RPMI8226 (cell line): ENCODE measurements at regions not wholly inside any gene's neighbourhood (a gene's known extent, or its start where the extent isn't known, plus 50 kb on each side); places are given as distances from the start of the nearest gene placed in this dataset.

ENCODE experiments used
- DNase-seq: peaks from one replicate; pipeline ENCODE4 v3.0.0-alpha.2; 2015

DNA sequence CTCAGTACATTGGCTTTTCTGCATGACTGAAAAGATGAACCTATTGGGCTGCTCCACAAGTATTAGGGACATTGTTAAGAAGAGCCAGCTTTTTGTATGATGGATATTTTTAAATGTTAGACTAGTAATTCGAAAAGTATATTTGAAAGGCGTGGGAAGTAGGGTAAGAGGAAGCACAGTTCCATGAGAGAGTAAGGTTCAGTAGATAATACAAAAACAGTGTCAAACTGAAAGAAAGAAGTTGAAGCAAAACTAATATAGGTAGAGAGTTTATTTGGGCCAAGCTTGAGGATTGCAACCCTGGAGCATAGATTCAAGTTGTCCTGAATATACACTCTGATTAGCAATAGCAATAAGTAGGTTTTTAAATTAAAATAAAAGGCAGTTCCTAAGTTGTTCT is 193.9 kb downstream of the RASSF9 start:
- no peak for DNase-seq

DNA sequence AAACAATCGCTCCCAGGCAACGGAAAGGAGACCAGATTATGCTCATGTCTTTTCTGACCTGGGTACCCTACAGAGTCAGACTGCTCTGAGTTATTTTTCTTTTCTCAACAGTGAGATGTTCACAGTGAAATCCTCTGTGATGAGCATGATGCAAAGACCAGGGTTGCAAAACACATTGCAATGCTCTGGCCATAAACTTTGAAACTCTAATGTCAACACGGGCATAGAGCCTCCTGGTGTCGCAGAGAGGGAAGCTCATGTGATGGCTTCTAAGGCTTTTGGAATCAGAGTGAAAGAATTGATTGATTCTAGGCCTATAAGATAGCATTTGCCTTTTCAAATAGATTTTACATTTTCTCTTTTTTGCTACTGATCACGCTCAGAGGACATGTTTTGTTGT is 193.4 kb downstream of the RASSF9 start:
- DNase-seq, result no peak

DNA sequence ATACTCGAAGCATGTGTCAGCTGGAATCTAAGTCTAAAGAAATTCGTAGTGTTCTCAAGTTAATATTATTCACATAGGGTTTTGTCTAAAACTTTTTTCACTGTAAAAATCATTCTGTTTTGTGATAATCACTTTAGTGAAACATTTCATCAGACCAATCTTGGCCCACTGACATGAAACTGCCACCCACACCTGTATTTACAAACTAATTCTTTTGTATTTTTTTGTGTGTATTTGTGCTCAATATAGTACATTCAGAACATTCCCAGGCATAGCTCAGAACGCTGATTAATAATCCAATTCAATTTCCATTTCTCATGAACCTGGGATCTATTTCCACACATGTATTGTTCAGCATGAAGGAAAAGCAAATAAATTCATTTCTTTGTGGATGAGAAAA is 191.7 kb downstream of the RASSF9 start:
- no peak for DNase-seq

DNA sequence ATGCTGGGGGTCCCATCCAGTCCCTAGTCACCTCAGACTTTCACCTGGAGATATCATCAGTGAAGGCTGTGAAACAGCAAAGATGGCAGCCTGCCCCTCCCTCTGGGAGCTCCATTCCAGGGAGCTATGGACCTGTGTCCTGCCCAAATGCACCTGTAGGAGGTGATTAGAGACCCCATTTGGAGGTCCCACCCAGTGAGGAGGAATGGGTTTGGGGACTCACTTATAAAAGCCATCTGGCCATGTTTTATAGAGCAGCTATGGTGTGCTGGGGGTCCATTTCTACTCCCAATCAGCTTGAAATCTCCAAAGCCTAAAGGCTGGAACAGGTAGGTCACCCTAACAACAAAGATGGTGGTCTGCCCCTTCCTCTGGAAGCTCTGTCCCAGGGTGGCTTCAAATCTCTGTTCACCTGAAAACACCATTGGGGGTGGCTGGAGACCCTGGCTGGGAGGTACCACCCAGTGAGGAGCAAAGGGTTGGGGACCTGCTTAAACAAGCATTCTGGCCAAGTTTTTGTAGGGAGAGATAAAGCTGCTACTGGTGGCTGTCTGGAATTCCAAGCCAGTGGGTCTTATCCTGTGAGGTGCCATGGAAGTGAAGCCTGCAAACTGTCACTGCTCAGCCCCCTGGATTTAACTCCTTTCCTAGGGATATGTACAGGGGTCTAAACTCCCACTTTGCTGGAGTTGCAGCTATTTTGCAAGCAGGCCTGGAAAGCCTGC is 182.3 kb downstream of the RASSF9 start:
- DNase-seq, result no peak

DNA sequence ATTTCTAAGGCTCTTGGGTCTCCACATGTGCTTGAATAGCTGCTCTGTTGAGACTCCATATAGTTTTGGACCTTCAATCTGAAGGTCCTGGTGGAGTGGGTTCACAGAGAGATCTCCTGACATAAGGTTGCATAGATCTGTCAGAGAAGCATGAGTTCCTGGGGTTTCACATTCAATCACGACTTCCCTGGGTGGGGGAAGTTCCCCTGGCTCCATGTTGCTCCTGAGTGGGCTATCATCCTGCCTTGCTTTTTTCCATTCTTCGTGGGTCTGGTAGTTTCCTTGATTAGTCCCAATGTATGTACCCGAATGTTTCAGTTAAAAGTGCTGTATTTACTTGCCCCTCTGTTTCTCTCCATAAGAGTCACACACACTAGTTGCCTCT is 181.8 kb downstream of the RASSF9 start:
- DNase-seq, result no peak

DNA sequence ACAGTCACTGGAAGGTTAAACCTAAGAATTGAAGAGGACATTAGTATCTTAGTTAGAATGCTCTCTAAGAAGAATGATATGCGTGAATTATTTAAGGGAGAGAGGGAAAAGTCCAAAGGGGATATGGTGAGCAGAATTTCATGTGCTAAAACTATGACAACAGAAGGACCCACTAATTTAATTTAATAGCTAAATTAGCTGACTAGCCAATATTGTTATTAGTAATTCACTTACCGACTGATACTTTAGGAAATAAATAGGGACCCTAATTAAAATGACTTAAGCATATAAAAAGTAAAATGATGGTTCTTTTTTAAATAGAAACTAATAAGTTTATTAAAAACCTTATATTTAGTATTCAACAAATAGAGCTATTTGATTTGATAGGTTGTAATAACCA is 179.6 kb downstream of the RASSF9 start:
- no peak for DNase-seq

DNA sequence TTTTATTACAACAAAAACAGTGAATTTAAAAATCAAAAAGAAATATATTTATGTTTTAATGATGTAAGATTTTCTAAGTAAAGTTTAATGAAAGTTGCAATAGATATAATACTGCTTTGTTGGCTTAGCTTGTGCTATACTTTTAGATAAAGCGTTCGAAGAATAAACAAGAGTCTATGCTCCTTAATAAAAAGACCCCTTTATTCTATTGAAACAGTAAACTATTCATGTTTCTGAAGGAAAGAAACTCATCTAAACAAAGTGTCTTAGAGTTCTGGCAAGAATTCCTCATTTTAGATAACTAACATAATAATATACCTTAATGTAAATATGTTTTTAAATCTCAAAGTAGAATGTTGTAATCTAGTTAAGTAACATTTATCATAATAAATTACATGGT is 179.0 kb downstream of the RASSF9 start:
- DNase-seq, result no peak

DNA sequence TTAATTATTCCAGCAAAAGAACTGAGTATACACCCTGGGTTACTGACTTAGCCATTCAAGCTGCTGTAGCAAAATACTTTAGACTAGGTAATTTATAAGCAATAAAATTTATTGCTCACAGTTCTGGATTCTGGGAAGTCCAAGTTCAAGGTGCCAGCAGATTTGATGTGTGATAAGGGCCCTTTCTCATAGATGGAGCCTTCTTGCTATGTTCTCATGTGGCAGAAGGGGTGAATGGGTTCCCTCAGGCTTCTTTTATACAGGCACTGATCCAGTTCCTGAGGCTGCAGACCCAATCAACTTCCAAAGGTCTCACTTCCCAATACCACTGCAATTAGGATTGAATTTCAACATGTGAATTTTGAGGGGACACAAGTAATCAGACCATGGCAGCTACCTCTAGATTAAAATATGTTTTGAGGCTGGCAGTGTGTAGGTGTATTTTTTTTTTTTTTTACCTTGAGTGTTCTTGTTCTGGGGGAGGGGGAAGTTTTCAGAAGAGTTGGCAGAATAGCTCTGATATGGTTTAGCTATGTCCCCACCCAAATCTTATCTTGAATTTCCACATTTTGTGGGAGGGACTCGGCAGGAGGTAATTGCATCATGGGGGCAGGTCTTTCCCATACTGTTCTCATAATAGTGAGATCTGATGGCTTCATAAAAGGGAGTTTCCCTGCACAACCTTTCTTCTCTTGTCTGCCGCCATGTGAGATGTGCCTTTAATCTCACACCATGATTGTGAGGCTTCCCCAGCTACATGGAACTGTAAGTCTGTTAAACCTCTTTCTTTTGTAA is 178.2 kb downstream of the RASSF9 start:
- DNase-seq, result no peak

DNA sequence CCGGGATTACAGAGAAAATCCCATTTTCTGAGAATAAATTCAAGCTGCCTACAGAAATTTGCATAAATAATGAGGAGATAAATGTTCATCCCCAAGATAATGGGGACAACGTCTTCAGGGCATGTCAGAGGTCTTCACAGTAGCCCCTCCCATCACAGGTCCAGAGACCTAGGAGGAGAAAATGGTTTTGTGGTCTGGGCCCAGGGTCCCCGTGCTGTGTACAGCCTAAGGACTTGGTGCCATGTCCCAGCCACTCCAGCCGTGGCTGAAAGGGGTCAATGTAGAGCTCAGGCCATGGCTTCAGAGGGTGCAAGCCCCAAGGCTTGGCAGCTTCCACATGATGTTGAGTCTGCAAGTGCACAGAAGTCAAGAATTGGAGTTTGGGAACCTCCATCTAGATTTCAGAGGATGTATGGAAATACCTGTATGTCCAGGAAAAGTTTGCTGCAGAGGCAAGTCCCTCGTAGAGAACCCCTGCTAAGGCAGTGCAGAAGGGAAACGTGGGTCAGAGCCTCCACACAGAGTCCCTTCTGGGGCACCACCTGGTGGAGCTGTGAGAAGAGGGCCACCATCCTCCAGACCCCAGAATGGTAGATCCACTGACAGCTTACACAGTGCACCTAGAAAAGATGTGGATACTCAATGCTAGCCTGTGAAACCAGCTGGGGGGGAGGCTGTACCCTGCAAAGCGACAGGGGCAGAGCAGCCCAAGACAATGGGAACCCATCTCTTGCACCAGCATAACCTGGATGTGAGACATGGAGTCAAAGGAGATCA is 176.3 kb downstream of the RASSF9 start:
- no peak for DNase-seq

DNA sequence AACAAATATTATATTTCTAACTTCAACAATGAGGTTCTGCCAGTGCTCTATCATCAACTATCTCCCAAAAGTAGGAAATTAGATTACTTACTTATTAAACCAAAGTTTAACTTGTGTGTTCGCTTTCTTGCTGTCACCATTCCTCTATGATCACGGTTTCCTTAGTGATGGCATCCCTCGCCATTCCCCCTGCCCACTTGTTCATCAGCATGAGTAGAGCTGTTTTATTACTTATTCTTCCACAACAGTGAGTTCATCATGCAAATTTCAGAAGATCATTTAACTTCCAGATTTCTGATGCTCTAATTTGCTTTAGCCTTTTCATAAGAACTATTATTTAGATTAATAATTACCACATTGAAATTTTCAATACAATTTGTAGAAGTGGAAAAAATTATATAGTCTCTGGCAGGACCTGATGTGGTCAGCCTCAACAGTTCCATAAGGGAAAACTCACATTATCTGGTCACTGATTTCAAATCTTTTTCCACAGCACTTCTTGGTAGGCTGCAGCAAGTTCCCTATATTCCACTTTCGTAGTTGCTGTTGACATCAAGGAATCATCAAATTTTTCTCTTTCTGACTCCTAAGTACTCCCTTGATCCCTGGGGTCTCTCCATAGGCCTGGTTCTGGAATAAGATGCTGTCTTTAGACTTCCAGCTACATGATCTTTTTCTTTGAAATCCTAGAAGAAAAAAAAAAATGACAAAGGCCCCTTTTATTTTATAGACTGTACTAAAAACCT is 174.6 kb downstream of the RASSF9 start:
- DNase-seq, result no peak

DNA sequence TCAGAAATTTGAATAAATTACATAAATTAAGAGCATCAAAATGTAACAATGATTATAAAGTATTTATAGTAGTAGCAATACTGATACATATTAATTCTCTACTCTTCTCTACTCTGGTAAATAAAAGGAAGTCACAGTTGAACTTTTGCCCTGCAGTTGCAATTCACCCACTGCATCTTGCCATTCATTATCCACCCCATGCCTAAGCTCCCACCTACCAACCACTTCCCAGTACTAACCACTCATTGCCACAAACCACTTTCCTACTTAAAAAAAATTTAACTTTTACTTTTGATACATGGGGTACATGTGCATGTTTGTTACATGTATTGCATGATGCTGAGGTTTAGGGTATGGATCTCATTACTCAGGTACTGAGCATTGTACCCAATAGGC is 174.0 kb downstream of the RASSF9 start:
- DNase-seq, result no peak

DNA sequence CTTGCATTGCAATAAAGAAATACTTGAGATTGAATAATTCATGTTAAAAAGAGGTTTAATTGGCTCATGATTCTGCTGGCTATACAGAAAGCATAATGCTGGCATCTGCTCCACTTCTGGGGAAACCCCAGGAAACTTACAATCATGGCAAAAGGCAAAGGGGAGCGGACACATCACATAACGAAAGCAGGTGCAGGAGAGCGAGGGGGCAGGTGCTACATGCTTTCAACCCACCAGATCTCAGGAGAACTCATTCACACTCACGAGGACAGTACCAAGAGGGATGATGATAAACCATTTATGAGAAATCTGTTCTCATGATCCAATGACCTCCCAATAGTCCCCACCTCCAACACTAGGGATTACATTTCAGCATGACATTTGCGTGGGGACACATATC is 172.6 kb downstream of the RASSF9 start:
- no peak for DNase-seq

DNA sequence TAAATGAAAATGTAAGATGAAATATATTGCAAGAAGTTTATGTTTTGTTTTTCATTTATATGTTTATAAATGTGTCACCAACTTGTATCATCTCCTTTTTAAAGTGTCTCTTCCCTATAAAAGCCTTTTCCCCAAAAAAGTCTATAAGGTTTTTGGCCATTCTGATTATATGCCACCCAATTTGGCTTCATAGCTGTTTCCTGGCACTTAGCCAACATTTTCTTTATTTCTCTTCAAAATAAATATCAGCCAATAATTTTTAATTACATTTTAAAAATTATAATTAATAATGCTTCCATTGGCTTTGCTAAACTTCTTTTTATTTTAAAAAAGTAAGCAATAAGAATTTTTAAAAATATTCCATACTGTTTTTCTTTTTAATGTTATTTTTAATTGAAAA is 171.8 kb downstream of the RASSF9 start:
- DNase-seq, result no peak

DNA sequence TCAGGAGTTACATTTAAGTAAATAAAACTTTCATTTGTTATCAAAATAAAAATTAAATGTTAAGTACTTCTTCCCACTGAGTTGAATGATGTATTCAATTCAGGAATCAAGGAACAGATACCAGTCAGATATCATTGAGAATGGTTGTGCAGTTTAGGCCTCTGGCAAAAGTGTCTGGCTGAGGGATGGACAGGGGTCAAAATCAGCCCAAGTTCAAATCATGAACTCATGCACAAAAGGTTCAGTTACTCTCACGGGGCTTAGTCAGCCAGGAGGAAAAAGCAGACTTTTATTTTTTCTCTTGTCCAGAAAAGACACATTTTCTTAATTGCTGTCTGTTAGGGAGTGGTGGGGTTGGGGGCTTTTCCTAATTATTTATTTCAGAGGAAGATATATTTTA is 166.3 kb downstream of the RASSF9 start:
- DNase-seq, result no peak

DNA sequence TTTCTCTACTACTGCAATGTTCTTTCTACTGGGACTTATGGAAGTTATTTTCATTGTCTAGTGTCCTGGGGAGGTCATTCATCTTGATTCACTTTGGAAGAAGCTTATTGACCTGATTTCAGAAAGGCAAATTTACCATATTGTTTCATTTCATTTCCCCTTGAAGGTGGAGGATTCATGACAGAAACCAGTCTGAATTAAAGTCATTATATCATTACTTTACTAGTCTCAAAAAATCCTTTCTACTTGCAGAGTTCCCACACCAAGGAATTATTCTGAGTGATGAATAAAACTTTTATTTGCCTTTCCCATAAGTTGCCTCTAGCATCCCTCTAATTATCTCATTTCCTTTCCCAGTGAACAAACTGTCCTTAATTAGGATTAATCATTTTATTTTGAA is 163.8 kb downstream of the RASSF9 start:
- DNase-seq, result no peak

DNA sequence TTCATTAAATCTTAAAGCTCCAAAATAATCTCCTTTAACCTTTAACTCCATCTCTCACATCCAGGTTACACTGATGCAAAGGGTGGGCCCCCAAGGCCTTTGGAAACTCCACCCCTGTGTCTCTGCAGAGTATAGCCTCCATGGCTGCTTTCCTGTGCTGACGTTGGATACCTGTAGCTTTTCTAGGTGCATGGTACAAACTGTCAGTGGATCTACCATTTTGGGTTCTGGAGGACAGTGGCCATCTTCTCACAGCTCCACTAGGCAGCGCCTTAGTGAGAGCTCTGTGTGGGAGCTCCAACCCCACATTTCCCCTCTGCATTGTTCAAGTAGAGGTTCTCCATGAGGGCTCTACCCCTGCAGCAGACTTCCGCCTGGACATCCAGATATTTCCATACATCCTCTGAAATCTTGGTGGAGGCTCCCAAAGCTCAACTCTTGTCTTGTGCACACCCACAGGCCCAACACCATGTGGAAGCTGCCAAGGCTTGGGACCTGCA is 162.2 kb downstream of the RASSF9 start:
- no peak for DNase-seq

DNA sequence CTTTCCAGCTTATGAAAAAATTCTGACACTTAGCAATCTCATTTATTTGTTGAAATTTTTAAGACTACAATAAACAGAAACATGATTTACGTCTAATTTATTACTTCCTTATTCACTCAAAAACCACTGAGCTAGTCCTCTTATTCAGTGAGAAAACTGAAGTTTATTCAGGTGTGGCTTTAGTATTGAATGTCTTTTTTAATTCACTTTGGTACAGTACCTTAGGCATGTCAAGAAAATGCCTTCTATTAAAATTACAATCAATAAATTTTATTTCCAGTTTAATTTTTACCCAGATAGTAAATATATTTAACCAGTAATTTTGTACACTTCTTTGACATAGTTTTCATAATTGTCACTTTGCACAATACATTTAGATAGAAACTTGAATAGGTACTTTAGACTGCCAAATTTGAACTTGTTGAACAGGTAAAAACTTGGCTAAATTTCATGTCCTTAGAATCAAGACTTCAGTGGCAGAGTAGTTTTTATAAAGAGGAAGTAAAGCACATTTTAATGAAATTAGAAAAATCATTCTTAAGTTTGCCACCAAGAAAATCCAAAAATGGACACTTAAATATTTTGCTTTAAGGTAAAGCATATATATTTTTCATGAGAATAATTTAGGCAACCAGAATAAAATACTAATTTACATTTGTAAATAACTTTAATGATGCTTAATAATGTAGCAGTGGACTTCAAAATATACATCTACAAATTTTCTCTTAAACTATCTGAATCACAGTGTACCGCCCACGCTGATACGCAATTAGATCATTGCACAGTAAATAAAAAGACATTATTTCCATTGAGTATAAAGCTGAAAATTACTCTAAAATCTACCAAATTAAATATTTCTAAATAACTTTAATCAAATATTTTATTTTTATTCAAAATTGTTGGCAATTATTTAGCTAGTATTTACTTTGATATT is 159.1 kb downstream of the RASSF9 start:
- no peak for DNase-seq

DNA sequence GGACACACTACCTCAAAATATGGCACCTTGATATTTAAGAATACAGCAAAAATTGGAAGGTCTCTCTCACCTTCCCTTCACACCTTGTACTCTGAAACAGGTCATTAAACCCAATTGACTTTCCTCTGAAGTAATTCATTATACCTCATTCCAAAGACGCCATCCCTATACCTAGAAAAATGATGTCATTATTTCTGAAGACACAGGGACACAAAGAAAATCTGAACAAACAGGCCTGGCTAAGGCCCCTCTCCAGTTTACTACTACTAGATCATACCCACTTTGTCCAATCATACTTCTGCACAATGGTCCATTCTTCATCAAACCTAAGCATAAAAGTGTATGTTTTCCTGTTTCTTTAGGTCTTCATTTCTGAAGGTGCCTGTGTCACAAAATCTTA is 156.9 kb downstream of the RASSF9 start:
- DNase-seq, result no peak

DNA sequence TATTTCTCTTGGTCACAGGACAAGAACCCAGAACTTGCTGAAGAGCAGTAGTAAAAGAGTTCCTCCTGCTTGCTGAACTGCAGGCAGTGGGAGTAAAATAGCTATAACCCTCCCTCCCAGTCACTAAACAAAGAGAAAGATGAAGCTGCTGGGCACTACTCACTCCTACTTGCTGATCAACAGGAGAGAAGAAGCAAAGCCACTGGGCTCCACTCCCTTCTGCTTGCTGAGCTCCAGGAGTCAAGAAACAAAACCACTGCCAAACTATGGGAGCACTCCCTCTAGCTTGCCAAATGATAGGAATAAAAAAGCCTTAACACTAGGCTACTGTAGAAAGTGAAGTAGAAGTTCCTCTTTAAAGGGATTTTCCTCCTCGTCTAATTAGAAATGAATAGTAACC is 155.3 kb downstream of the RASSF9 start:
- DNase-seq, result no peak

DNA sequence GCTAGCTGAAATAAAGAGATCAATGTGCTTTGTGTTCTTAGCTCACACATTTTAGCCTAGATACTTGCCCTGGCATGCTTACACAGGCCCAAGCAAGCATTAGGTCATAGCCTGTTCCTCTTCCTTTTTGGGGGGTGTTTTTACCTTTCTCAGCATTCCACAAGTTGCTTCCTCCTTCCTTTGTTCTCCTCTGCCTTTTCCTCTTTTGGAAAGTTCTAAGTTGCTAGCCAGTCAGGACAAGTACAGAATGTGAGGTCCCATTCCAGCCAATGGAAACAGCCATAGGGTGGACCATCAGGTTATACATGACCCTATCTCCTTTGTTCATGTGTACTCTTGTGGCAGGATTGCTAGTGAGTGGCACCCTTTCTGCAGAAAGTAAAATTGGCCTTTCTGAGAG is 154.9 kb downstream of the RASSF9 start:
- no peak for DNase-seq

DNA sequence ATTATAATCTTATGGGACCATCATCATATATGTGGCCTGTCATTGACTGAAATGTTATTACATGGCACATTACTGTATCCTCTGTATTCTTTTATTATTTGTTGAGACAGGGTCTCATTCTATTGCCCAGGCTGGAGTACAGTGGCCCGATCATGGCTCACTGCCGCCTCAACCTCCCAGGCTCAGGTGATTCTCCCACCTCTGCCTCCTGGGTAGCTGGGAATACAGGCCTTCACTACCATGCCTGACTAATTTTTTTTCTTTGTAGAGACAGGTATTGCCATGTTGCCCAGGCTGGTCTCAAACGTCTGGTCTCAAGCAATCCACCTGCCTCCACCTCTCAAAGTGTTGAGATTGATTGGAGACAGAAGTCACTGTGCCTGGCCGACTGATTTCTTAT is 153.2 kb downstream of the RASSF9 start:
- no peak for DNase-seq

DNA sequence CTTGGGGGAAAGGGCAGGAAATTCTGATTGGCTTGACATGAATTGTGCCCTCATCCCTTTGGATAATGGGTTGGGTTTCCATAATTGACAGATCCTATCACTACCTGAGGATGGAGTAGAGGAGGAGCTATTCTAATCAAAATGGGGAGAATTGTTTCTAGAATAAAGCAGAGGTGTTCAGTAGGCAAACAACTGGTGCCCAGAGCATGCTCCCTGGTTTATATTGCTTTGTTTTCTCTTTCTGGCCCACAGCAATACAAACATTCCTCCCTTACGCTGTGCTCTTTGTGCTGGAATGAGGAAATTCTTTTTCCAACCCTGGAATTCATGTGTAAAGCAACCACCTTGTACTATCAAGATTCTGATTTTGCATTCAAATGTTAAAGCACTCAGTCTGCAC is 147.4 kb downstream of the RASSF9 start:
- DNase-seq, result no peak
